ENCODE measurements at regions not wholly inside any gene's neighbourhood (a gene's known extent, or its start where the extent isn't known, plus 50 kb on each side); places are given as distances from the start of the nearest gene placed in this dataset.

- H3K4me3 ChIP-seq (ENCODE audit: low read depth, low read length), result no peak overlapping the region
- no peak for DNase-seq (ENCODE audit: low read depth)
- TF ChIP-seq MAX (IDR thresholded peaks at IDR 0.05; ENCODE audit: low read depth, low read length) (no peak), POLR2A (IDR thresholded peaks at IDR 0.05; ENCODE audit: extremely low read depth, insufficient read length) (no peak), CTCF (IDR thresholded peaks at IDR 0.05; ENCODE audit: low read depth, low read length) (no peak), MYC (IDR thresholded peaks at IDR 0.05; ENCODE audit: low read depth, low read length) (no peak)
These were observed 66.9 kb upstream of the PCED1B start for GRCh38 chr12:47012552-47012951.

GRCh38 chr12:47014474-47014873 lies 64.9 kb upstream of the PCED1B start:
- DNase-seq (ENCODE audit: low read depth), result no peak
- TF ChIP-seq MYC (IDR thresholded peaks at IDR 0.05; ENCODE audit: low read depth, low read length), result no peak
- TF ChIP-seq MAX (IDR thresholded peaks at IDR 0.05; ENCODE audit: low read depth, low read length), result no peak
- TF ChIP-seq POLR2A (IDR thresholded peaks at IDR 0.05; ENCODE audit: extremely low read depth, insufficient read length), result no peak
- no peak for TF ChIP-seq CTCF (IDR thresholded peaks at IDR 0.05; ENCODE audit: low read depth, low read length)
- H3K4me3 ChIP-seq (ENCODE audit: low read depth, low read length), result no peak overlapping the region

- H3K4me3 ChIP-seq (ENCODE audit: low read depth, low read length), result no peak overlapping the region
- no peak for TF ChIP-seq CTCF (IDR thresholded peaks at IDR 0.05; ENCODE audit: low read depth, low read length)
- TF ChIP-seq MYC (IDR thresholded peaks at IDR 0.05; ENCODE audit: low read depth, low read length), result no peak
- no peak for TF ChIP-seq MAX (IDR thresholded peaks at IDR 0.05; ENCODE audit: low read depth, low read length)
- no peak for TF ChIP-seq POLR2A (IDR thresholded peaks at IDR 0.05; ENCODE audit: extremely low read depth, insufficient read length)
- DNase-seq (ENCODE audit: low read depth), result no peak
These were observed 64.0 kb upstream of the PCED1B start for GRCh38 chr12:47015381-47015780.

- TF ChIP-seq MYC (IDR thresholded peaks at IDR 0.05; ENCODE audit: low read depth, low read length) (no peak), MAX (IDR thresholded peaks at IDR 0.05; ENCODE audit: low read depth, low read length) (no peak), POLR2A (IDR thresholded peaks at IDR 0.05; ENCODE audit: extremely low read depth, insufficient read length) (no peak), CTCF (IDR thresholded peaks at IDR 0.05; ENCODE audit: low read depth, low read length) (no peak)
- no peak overlapping the region for H3K4me3 ChIP-seq (ENCODE audit: low read depth, low read length)
These were observed 62.2 kb upstream of the PCED1B start for GRCh38 chr12:47017041-47017713.

GRCh38 chr12:47017901-47018475 lies 61.4 kb upstream of the PCED1B start:
- no peak overlapping the region for H3K4me3 ChIP-seq (ENCODE audit: low read depth, low read length)
- no peak for TF ChIP-seq CTCF (IDR thresholded peaks at IDR 0.05; ENCODE audit: low read depth, low read length)
- no peak for TF ChIP-seq POLR2A (IDR thresholded peaks at IDR 0.05; ENCODE audit: extremely low read depth, insufficient read length)
- TF ChIP-seq MAX (IDR thresholded peaks at IDR 0.05; ENCODE audit: low read depth, low read length), result no peak
- no peak for TF ChIP-seq MYC (IDR thresholded peaks at IDR 0.05; ENCODE audit: low read depth, low read length)
- no peak for DNase-seq (ENCODE audit: low read depth)

More at GRCh38 chr12:47017041-47017713, 62.2 kb upstream of the PCED1B start:
- DNase-seq (ENCODE audit: low read depth), result peak; percentile 19

All from NB4 (cell line).